ENCODE measurements at regions not wholly inside any gene's neighbourhood (a gene's known extent, or its start where the extent isn't known, plus 50 kb on each side); places are given as distances from the start of the nearest gene placed in this dataset.

- TF ChIP-seq TAF1 (IDR thresholded peaks at IDR 0.05; ENCODE audit: low read depth) (no peak), CTCF (IDR thresholded peaks at IDR 0.05; ENCODE audit: poor library complexity, severe bottlenecking) (no peak), SMC3 (conservative IDR thresholded peaks at IDR 0.05; ENCODE audit: poor library complexity) (no peak), RAD21 (conservative IDR thresholded peaks at IDR 0.05) (no peak), REST (IDR thresholded peaks at IDR 0.05; ENCODE audit: borderline replicate concordance) (peak; percentile 32), EZH2 (IDR thresholded peaks at IDR 0.05; ENCODE audit: borderline replicate concordance, insufficient read depth, low read length, poor library complexity, severe bottlenecking) (no peak), MXI1 (conservative IDR thresholded peaks at IDR 0.05; ENCODE audit: poor library complexity, severe bottlenecking) (no peak), POLR2AphosphoS5 (IDR thresholded peaks at IDR 0.05) (no peak), EP300 (conservative IDR thresholded peaks at IDR 0.05; ENCODE audit: poor library complexity, severe bottlenecking) (no peak)
Observed at GRCh38 chr12:131593406-131593805, 117.5 kb upstream of the SFSWAP start.

Measured in neural cell (in vitro differentiated cells).